Gastroesophageal sphincter (tissue), 3 donors: ENCODE measurements at regions not wholly inside any gene's neighbourhood (a gene's known extent, or its start where the extent isn't known, plus 50 kb on each side); places are given as distances from the start of the nearest gene placed in this dataset.

Source experiments
- EP300 ChIP-seq: sonication (generic); formaldehyde crosslinking; IDR thresholded peaks from one replicate; pipeline ENCODE4 v1.6.1; 2017; ENCODE audit warnings: antibody characterized with exemption, mild to moderate bottlenecking
- POLR2A ChIP-seq, 2 donors: fragments of 450-650 bp; IDR thresholded peaks; one replicate each; pipeline ENCODE4 v1.6.1; 2017; ENCODE audit warnings: antibody characterized with exemption in 2 of 2, mild to moderate bottlenecking in 2 of 2, moderate library complexity in 1 of 2
- POLR2AphosphoS5 ChIP-seq: sonication (generic); formaldehyde crosslinking; IDR thresholded peaks from one replicate; pipeline ENCODE4 v1.6.1; 2017; ENCODE audit warnings: antibody characterized with exemption
- TF ChIP-seq, protein P1 (sequence below), 4 experiments: fragments of 200-600 bp in 2 of 4; fragments of 450-650 bp in 2 of 4; sonication (generic) in 1 of 4; IDR thresholded peaks; one replicate each; pipeline ENCODE4 v1.5.1; 2017 to 2019; ENCODE audit warnings: antibody characterized with exemption in 4 of 4, mild to moderate bottlenecking in 2 of 4, moderate library complexity in 2 of 4

DNA sequence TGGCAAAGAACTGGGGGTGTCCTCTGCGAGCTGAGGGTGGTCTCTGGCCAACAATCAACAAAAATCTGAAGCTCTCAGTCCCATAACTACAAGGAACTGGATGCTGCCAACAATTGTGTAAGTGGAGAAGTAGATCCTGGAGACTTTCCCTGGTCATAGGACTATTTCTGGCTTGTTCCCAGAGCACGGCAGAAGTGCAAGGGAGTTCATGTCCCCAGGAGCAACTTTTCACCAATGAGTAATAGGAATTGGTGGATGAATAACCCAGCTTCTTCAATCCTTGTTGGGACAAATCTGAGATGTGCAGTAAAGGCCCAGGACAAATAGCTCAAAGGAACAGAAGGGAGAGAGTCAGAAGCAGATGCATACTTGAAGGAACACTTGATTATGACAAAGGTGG lies 95.5 kb downstream of the QRSL1 start:
- TF ChIP-seq, protein P1, sequence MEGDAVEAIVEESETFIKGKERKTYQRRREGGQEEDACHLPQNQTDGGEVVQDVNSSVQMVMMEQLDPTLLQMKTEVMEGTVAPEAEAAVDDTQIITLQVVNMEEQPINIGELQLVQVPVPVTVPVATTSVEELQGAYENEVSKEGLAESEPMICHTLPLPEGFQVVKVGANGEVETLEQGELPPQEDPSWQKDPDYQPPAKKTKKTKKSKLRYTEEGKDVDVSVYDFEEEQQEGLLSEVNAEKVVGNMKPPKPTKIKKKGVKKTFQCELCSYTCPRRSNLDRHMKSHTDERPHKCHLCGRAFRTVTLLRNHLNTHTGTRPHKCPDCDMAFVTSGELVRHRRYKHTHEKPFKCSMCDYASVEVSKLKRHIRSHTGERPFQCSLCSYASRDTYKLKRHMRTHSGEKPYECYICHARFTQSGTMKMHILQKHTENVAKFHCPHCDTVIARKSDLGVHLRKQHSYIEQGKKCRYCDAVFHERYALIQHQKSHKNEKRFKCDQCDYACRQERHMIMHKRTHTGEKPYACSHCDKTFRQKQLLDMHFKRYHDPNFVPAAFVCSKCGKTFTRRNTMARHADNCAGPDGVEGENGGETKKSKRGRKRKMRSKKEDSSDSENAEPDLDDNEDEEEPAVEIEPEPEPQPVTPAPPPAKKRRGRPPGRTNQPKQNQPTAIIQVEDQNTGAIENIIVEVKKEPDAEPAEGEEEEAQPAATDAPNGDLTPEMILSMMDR (IDR thresholded peaks at IDR 0.05), result no peak
- no peak for TF ChIP-seq POLR2A (IDR thresholded peaks at IDR 0.05)
- TF ChIP-seq POLR2AphosphoS5, result no peak
- no peak for TF ChIP-seq EP300
